NCI-H82 (cell line): ENCODE measurements at regions not wholly inside any gene's neighbourhood (a gene's known extent, or its start where the extent isn't known, plus 50 kb on each side); places are given as distances from the start of the nearest gene placed in this dataset.
"Not testable (repeated sequence)": the region's sequence is repeated elsewhere in the genome, so short reads cannot be mapped to it uniquely, and the experiment has no call there.

Experiments used
- DNase-seq: peaks from one replicate; lab custom pipeline; 2025; lab: John Stamatoyannopoulos, UW

DNA sequence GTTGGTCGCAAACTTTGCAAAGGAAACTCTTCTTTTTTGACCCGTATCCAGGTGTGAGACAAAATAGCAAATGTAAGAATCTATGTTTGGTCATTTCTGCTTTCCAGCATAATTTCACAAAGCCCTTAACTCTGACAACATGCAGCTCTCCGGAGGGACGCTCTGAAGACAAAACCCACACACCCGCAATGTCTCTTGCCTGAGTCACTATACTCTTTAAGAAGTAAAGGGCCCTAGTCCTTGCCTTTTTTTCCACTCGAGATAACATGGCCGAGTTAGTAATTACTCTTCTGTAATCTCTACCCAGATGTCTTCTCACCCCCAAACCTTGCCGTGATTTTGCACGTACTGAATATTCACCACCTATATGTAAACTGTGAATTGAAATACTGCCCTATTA, 115.7 kb upstream of the ADAMTS9 start:
- no peak for DNase-seq

DNA sequence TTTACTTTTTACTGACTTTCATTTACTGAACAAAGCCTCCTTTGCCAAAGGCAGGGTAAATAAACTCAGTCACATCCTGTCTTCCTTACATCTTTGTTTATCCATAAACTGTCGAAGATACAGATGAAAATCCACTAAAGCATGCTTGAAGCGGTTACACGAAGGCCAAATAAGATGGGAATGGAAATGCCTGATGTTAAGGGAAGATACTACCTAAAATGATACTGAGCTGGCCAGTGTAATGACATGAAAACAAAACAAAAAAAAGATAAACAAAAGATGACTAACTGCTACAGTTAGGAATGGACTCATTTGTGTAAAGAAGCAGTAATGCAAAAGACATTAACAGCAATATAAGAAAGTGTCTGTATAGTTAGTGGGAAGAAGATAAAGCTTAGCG, 114.7 kb upstream of the ADAMTS9 start:
- no peak for DNase-seq

DNA sequence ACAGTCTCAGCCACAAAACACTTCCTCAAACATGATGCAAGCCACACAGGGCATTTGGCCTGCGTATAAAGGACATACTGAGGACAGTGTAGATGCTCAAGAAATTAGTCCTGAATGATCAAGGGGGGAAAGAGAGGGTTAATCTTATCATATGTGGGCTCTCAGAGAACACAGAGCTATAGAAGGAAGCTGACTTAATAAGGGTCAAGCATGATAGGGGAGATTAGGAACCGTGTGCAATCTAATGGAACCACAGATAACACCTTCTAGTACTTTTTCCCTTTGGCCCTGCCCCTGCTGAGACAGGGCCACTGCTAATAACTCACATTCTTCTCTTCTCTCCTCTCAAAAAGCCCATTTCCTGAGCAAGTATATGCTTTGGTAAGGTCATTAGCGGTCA, 114.1 kb upstream of the ADAMTS9 start:
- no peak for DNase-seq

GRCh38 chr3:64799606-64800005, 111.8 kb upstream of the ADAMTS9 start:
- no peak for DNase-seq

DNA sequence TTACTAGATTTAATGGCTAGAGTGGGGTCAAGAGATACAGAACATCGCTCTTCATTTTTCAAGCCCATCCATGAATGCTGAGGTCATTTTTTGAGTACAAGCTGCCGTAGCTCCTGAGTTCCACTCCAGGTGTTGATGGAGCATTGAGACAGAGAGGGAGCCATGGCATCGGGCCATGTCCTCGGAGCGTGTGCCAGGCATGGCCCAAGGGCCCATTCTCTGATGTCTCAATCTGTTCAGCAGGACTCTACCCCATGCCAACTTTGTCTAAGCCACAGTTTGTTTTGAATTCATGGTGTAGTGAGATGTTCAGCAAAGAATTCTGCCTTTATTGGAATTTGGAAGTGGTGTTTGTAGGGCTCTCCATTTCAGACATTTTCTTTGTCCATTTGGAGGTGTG, 110.5 kb upstream of the ADAMTS9 start:
- no peak for DNase-seq

DNA sequence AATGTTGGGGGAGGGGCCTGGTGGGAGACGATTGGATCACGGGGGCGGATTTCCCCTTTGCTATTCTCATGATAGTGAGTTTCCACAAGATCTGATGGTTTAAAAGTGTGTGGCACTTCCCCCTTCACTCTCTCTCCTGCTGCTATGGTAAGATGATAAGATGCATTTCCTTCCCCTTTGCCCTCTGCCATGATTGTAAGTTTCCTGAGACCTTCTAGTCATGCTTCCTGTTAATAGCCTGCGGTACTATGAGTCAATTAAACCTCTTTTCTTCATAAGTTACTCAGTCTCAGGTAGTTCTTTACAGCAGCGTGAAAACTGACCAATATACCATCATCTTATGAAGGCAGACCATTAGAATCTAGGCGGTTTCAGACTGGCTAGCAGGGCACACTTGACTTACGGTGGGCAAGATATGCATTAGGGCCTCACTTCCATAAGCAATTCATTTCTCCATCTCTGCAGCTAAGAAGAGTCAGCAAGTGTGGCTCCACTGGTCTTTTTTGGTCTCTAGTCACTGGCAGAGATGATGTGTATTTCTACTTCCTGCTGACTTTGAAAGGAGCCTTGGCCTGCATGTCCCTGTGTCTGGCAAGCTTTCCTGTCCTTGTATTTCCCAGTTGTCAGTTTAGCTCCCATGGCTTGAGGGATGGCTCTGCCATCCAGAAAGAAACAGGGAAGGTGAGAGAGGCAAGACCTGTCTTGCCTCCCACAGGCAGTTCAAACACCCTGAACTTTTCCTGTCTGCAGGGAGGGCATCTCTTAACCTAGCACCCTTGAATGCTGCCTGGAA, 109.0 kb upstream of the ADAMTS9 start:
- no peak for DNase-seq

DNA sequence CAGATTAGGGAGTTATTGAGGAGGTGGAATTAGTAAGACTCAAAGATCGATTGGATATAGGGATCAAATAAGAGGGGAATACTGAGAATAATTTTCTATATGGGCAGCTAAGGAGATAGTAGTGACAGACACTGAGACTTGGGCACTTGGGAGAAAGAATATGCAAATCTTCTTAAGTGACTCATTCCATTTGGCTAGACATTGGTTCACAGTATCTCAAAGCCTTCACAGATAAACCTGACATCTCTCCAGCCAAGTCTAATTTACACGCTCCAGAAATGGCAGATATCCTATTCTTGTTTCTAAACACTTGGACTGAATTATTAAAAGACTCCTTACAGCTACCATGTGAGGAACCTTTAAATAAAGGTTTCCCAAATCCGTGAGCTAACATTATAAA, 104.6 kb upstream of the ADAMTS9 start:
- no peak for DNase-seq

DNA sequence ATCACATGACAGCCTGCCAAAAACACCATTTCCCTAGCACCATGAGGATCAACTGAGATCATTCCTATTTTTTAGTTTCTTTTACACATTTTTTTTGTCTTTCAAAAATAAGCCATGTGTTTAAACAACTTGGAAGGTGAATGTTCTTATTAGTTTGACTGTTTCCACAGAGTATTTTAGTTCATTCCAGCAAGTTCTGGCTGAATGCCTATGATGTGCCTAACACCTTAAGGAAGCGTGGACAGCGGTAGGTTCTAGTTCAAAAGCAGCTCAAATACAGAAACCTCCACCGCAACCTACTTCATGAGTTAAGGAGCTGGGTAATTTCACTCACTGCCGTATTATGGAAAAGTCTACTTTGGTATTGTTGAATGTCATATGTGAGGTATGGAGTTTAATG, 101.3 kb upstream of the ADAMTS9 start:
- DNase-seq = no peak

GRCh38 chr3:64783200-64783599, 95.4 kb upstream of the ADAMTS9 start:
- DNase-seq = no peak

GRCh38 chr3:64780923-64781322, 93.1 kb upstream of the ADAMTS9 start:
- not testable (repeated sequence) for DNase-seq

- no peak for DNase-seq
Observed at GRCh38 chr3:64773137-64773536, 85.3 kb upstream of the ADAMTS9 start.

DNA sequence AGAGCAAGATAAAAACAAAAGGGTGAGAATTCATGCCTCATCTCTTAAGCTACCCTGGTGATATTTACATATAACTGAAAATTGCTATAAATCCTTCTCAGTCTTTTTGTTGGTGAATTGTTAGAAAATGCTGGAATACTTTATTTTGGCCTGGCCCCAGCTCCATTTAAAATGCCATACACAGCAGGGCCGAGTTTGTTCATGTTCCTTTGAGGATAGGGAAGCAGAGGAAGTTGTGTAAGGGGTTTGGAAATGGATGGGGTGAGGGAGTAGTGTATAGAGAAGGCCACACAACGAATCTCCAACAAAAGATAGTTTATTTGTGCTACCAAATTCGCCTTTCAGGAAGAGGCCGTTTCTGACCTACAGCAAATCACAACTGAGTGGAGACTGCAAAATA, 78.6 kb upstream of the ADAMTS9 start:
- no peak for DNase-seq

- no peak for DNase-seq
Observed at GRCh38 chr3:64765947-64766346, 78.1 kb upstream of the ADAMTS9 start.

- DNase-seq = no peak
Observed at GRCh38 chr3:64764386-64764929, 76.7 kb upstream of the ADAMTS9 start.

GRCh38 chr3:64763980-64764379, 76.2 kb upstream of the ADAMTS9 start:
- DNase-seq = no peak

GRCh38 chr3:64761729-64762128, 73.9 kb upstream of the ADAMTS9 start:
- no peak for DNase-seq

- no peak for DNase-seq
Observed at GRCh38 chr3:64760258-64760657, 72.5 kb upstream of the ADAMTS9 start.

DNA sequence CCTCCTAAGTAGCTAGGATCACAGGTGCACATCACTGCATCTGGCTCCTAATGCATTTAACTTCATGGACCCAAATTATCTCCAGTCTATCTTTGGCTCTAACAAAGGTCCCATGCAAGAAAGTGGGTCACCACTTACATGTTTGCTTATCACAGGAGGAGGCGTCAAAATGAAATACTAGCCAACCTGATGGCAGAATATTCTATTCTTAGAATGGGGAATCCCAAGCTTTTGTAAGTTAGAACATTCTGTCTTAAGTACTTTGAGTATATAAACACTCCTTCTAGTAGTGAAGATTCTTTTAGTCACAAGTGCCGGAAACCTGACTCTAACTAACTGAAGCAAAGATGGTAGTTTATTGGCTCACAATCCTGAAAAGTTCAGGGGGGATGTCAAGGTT, 72.0 kb upstream of the ADAMTS9 start:
- DNase-seq = no peak

- DNase-seq = peak; percentile 6
Observed at GRCh38 chr3:64756398-64756986, 68.7 kb upstream of the ADAMTS9 start.

- peak; percentile 30 for DNase-seq
Observed at GRCh38 chr3:64748244-64748904, 60.6 kb upstream of the ADAMTS9 start.

DNA sequence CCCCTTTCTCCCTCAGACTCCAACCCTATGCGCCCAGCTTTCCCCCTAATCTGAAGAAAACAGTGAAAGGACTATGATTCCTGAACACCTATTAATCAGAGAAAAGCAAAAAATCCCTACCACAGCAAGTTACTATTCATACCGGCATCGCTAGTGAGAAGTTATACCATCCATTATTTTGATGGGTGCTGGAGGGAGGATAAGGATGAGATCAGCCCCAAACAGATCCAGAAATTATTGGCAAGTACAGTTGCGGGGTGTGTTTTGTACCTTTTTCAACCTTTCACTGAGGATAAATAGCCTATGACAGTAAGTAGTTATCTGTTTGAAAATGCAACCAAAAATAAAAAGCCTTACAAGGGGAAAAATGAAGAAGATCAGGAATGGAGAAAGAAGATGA, 59.9 kb upstream of the ADAMTS9 start:
- DNase-seq = no peak

DNA sequence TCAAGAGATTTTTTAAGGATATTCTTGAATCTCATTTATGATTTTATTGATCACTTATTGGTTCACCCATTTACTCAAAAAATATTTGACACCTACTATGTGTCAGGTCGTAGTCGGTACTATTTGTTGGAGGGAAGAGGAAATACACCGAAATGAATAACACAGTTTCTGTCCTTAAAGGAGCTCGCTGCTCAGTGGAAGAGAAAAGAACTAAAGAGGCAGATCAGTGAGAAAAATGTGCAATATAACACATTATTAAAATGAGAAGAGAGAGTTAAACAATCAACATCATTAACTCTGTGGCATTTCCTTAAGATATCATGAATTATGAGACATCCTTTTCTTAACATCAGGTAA, 56.1 kb upstream of the ADAMTS9 start:
- DNase-seq = no peak
